ENCODE measurements at regions not wholly inside any gene's neighbourhood (a gene's known extent, or its start where the extent isn't known, plus 50 kb on each side); places are given as distances from the start of the nearest gene placed in this dataset.

DNA sequence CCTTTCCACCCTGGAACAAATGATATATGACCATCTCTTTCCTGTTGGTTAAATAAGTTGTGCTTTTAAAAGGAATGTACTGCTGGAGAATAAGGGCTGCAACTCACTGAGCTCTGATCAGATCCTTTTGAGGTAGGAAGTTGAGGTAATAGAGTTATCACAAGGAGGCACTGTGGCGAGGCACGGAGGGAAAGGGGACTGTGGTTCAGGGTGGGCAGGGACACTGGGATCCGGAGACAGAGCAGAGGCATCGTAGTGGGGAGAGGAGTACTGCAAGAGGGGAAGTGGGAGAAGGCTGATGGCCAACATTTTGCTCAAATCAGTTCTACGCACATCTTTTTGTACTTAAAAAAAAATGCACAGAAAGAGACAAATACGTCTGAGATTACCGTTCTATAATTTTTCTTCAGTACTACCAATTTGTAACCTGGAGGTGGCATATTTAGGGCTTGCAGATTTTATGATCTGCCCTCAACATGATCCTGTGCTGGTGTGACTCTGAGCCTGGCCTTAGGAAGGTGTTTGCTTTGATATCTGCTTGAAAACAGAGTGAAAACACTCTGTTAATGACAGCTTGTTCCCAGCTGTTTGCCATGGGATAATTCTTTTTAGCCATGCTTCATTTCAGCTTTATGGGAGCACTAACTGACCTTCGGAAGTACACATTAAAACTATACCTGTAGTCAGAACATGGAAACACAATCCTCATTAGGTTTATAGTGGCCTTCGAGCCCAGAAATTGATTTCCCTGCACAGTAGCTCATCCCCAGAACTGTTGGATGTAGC, 168.1 kb downstream of the KCNE4 start:
- Histone ChIP-seq H3K23ac (ENCODE audit: low read length in 2 of 2) (no peak overlapping the region), H3K9me3 (ENCODE audit: control insufficient read depth, low read length) (no peaks in the 10 kb centered on the region), H4K91ac (ENCODE audit: low read length) (no peak overlapping the region), H3K4me1 (ENCODE audit: control insufficient read depth, insufficient read depth, low read depth, low read length) (no peaks in the 10 kb centered on the region), H2BK120ac (ENCODE audit: low read depth, low read length) (no peak overlapping the region), H2BK12ac (ENCODE audit: low read length in 2 of 2) (no peak overlapping the region), H2BK5ac (ENCODE audit: low read depth, low read length, poor library complexity, severe bottlenecking) (no peak overlapping the region), H2AFZ (ENCODE audit: low read depth, low read length) (no peak overlapping the region), H2BK15ac (ENCODE audit: low read depth, poor library complexity, severe bottlenecking) (no peak overlapping the region), H3K14ac (ENCODE audit: low read length in 2 of 2) (no peak overlapping the region), H3K4me3 (ENCODE audit: insufficient read depth in 1 of 2, low read depth in 1 of 2, low read length in 2 of 2) (no peak overlapping the region), H3K4ac (ENCODE audit: low read depth in 1 of 2, low read length in 2 of 2) (no peak overlapping the region), H3K27ac (ENCODE audit: low read length, poor library complexity, severe bottlenecking) (no peak overlapping the region), H4K8ac (ENCODE audit: low read length) (no peak overlapping the region), H3K18ac (ENCODE audit: low read depth in 1 of 2, low read length in 2 of 2) (no peak overlapping the region), H3K27me3 (ENCODE audit: control insufficient read depth in 1 of 2, insufficient read depth in 1 of 2, low read length in 2 of 2) (no peaks in the 10 kb centered on the region), H3K79me1 (replicated peaks; ENCODE audit: low read length, poor library complexity, severe bottlenecking) (no peaks in the 10 kb centered on the region), H3K36me3 (ENCODE audit: control insufficient read depth in 1 of 2, insufficient read depth in 2 of 2, low read depth in 1 of 2, low read length in 2 of 2) (no peaks in the 10 kb centered on the region), H3K4me2 (ENCODE audit: low read length, poor library complexity, severe bottlenecking) (no peak overlapping the region), H2AK5ac (ENCODE audit: low read length, severe bottlenecking) (no peak overlapping the region), H3K9ac (ENCODE audit: low read length) (no peak overlapping the region)
- DNase-seq = no peak
- 73% methylated on average over 6 of the region's 9 CpGs for WGBS

DNA sequence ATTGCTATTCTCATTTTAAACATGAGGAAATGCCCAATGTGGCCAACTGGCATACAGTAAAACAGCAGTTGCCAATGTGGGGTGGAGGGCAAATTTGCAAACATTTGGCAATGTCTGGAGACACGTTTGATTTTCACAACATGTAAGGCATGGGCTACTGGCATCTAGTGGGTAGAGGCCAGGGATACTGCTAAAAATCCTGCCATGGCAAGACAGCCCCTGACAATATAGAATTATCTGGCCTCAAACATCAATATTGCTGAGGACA, 168.6 kb downstream of the KCNE4 start:
- Histone ChIP-seq H2AFZ (ENCODE audit: low read depth, low read length) (no peak overlapping the region), H3K4me2 (ENCODE audit: low read length, poor library complexity, severe bottlenecking) (no peak overlapping the region), H3K18ac (ENCODE audit: low read depth in 1 of 2, low read length in 2 of 2) (no peak overlapping the region), H3K4ac (ENCODE audit: low read depth in 1 of 2, low read length in 2 of 2) (no peak overlapping the region), H3K27me3 (ENCODE audit: control insufficient read depth in 1 of 2, insufficient read depth in 1 of 2, low read length in 2 of 2) (no peaks in the 10 kb centered on the region), H4K91ac (ENCODE audit: low read length) (no peak overlapping the region), H4K8ac (ENCODE audit: low read length) (no peak overlapping the region), H3K14ac (ENCODE audit: low read length in 2 of 2) (no peak overlapping the region), H2BK15ac (ENCODE audit: low read depth, poor library complexity, severe bottlenecking) (no peak overlapping the region), H3K27ac (ENCODE audit: low read length, poor library complexity, severe bottlenecking) (no peak overlapping the region), H3K9ac (ENCODE audit: low read length) (no peak overlapping the region), H3K4me1 (ENCODE audit: control insufficient read depth, insufficient read depth, low read depth, low read length) (no peaks in the 10 kb centered on the region), H2BK120ac (ENCODE audit: low read depth, low read length) (no peak overlapping the region), H3K23ac (ENCODE audit: low read length in 2 of 2) (no peak overlapping the region), H3K4me3 (ENCODE audit: insufficient read depth in 1 of 2, low read depth in 1 of 2, low read length in 2 of 2) (no peak overlapping the region), H2BK12ac (ENCODE audit: low read length in 2 of 2) (no peak overlapping the region), H2BK5ac (ENCODE audit: low read depth, low read length, poor library complexity, severe bottlenecking) (no peak overlapping the region), H2AK5ac (ENCODE audit: low read length, severe bottlenecking) (no peak overlapping the region), H3K9me3 (ENCODE audit: control insufficient read depth, low read length) (no peaks in the 10 kb centered on the region), H3K79me1 (replicated peaks; ENCODE audit: low read length, poor library complexity, severe bottlenecking) (no peaks in the 10 kb centered on the region), H3K36me3 (ENCODE audit: control insufficient read depth in 1 of 2, insufficient read depth in 2 of 2, low read depth in 1 of 2, low read length in 2 of 2) (no peaks in the 10 kb centered on the region)
- DNase-seq = no peak
- WGBS = 78% methylated on average over 1 of the region's 1 CpG

- H3K27me3 ChIP-seq (ENCODE audit: control insufficient read depth in 1 of 2, insufficient read depth in 1 of 2, low read length in 2 of 2) = no peaks in the 10 kb centered on the region
- H2BK12ac ChIP-seq (ENCODE audit: low read length in 2 of 2) = no peak overlapping the region
- no peaks in the 10 kb centered on the region for H3K4me1 ChIP-seq (ENCODE audit: control insufficient read depth, insufficient read depth, low read depth, low read length)
- H3K9ac ChIP-seq (ENCODE audit: low read length) = no peak overlapping the region
- no peaks in the 10 kb centered on the region for H3K79me1 ChIP-seq (replicated peaks; ENCODE audit: low read length, poor library complexity, severe bottlenecking)
- H3K27ac ChIP-seq (ENCODE audit: low read length, poor library complexity, severe bottlenecking) = no peak overlapping the region
- no peak overlapping the region for H3K14ac ChIP-seq (ENCODE audit: low read length in 2 of 2)
- H3K4ac ChIP-seq (ENCODE audit: low read depth in 1 of 2, low read length in 2 of 2) = no peak overlapping the region
- H3K18ac ChIP-seq (ENCODE audit: low read depth in 1 of 2, low read length in 2 of 2) = no peak overlapping the region
- H3K4me2 ChIP-seq (ENCODE audit: low read length, poor library complexity, severe bottlenecking) = no peak overlapping the region
- H2BK120ac ChIP-seq (ENCODE audit: low read depth, low read length) = no peak overlapping the region
- no peak overlapping the region for H4K91ac ChIP-seq (ENCODE audit: low read length)
- no peak overlapping the region for H2BK5ac ChIP-seq (ENCODE audit: low read depth, low read length, poor library complexity, severe bottlenecking)
- H3K36me3 ChIP-seq (ENCODE audit: control insufficient read depth in 1 of 2, insufficient read depth in 2 of 2, low read depth in 1 of 2, low read length in 2 of 2) = no peaks in the 10 kb centered on the region
- no peak overlapping the region for H2BK15ac ChIP-seq (ENCODE audit: low read depth, poor library complexity, severe bottlenecking)
- H2AK5ac ChIP-seq (ENCODE audit: low read length, severe bottlenecking) = no peak overlapping the region
- WGBS = 82% methylated on average over 4 of the region's 4 CpGs
- no peak for DNase-seq
- H4K8ac ChIP-seq (ENCODE audit: low read length) = no peak overlapping the region
- no peak overlapping the region for H2AFZ ChIP-seq (ENCODE audit: low read depth, low read length)
- H3K23ac ChIP-seq (ENCODE audit: low read length in 2 of 2) = no peak overlapping the region
- no peak overlapping the region for H3K4me3 ChIP-seq (ENCODE audit: insufficient read depth in 1 of 2, low read depth in 1 of 2, low read length in 2 of 2)
- H3K9me3 ChIP-seq (ENCODE audit: control insufficient read depth, low read length) = no peaks in the 10 kb centered on the region
These were observed 169.3 kb downstream of the KCNE4 start for GRCh38 chr2:223221139-223221835.

GRCh38 chr2:223222397-223222796, 170.4 kb downstream of the KCNE4 start:
- Histone ChIP-seq H3K27ac (ENCODE audit: low read length, poor library complexity, severe bottlenecking) (no peak overlapping the region), H3K14ac (ENCODE audit: low read length in 2 of 2) (no peak overlapping the region), H3K4me2 (ENCODE audit: low read length, poor library complexity, severe bottlenecking) (no peak overlapping the region), H2AK5ac (ENCODE audit: low read length, severe bottlenecking) (no peak overlapping the region), H3K79me1 (replicated peaks; ENCODE audit: low read length, poor library complexity, severe bottlenecking) (no peaks in the 10 kb centered on the region), H3K27me3 (ENCODE audit: control insufficient read depth in 1 of 2, insufficient read depth in 1 of 2, low read length in 2 of 2) (no peaks in the 10 kb centered on the region), H3K36me3 (ENCODE audit: control insufficient read depth in 1 of 2, insufficient read depth in 2 of 2, low read depth in 1 of 2, low read length in 2 of 2) (no peaks in the 10 kb centered on the region), H3K9ac (ENCODE audit: low read length) (no peak overlapping the region), H4K91ac (ENCODE audit: low read length) (no peak overlapping the region), H3K4me3 (ENCODE audit: insufficient read depth in 1 of 2, low read depth in 1 of 2, low read length in 2 of 2) (no peak overlapping the region), H2BK12ac (ENCODE audit: low read length in 2 of 2) (no peak overlapping the region), H2BK15ac (ENCODE audit: low read depth, poor library complexity, severe bottlenecking) (no peak overlapping the region), H4K8ac (ENCODE audit: low read length) (no peak overlapping the region), H2BK120ac (ENCODE audit: low read depth, low read length) (no peak overlapping the region), H2AFZ (ENCODE audit: low read depth, low read length) (no peak overlapping the region), H3K4me1 (ENCODE audit: control insufficient read depth, insufficient read depth, low read depth, low read length) (no peaks in the 10 kb centered on the region), H3K23ac (ENCODE audit: low read length in 2 of 2) (no peak overlapping the region), H3K9me3 (ENCODE audit: control insufficient read depth, low read length) (no peaks in the 10 kb centered on the region), H3K18ac (ENCODE audit: low read depth in 1 of 2, low read length in 2 of 2) (no peak overlapping the region), H3K4ac (ENCODE audit: low read depth in 1 of 2, low read length in 2 of 2) (no peak overlapping the region), H2BK5ac (ENCODE audit: low read depth, low read length, poor library complexity, severe bottlenecking) (no peak overlapping the region)
- WGBS = 78% methylated on average over 1 of the region's 2 CpGs
- DNase-seq = no peak

Measured in mesenchymal stem cell (in vitro differentiated cells and primary cell).